Hepatocyte (in vitro differentiated cells): ENCODE measurements at regions not wholly inside any gene's neighbourhood (a gene's known extent, or its start where the extent isn't known, plus 50 kb on each side); places are given as distances from the start of the nearest gene placed in this dataset.

ENCODE experiments used
- CTCF ChIP-seq: fragments of 200-600 bp; sonication (generic); IDR thresholded peaks from 2 replicates; pipeline ENCODE4 v1.5.1; 2016; ENCODE audit warnings: antibody characterized with exemption, mild to moderate bottlenecking; ENCODE audit not compliant: poor library complexity
- EZH2 ChIP-seq: fragments of 200-600 bp; sonication (generic); IDR thresholded peaks from 2 replicates; pipeline ENCODE4 v1.6.1; 2016; ENCODE audit warnings: antibody characterized with exemption, mild to moderate bottlenecking, borderline replicate concordance
- EZH2phosphoT487 ChIP-seq: fragments of 200-600 bp; sonication (generic); IDR thresholded peaks from one replicate; pipeline ENCODE4 v1.6.1; 2018; ENCODE audit warnings: antibody characterized with exemption, mild to moderate bottlenecking, low read depth, moderate library complexity; ENCODE audit not compliant: unreplicated experiment, severe bottlenecking

GRCh38 chrX:39059866-39060265, 258.6 kb downstream of the MID1IP1 start:
- TF ChIP-seq CTCF: no peak
- TF ChIP-seq EZH2: no peak
- no peak for TF ChIP-seq EZH2phosphoT487
